ENCODE measurements at regions not wholly inside any gene's neighbourhood (a gene's known extent, or its start where the extent isn't known, plus 50 kb on each side); places are given as distances from the start of the nearest gene placed in this dataset.

- TF ChIP-seq CTCF (IDR thresholded peaks at IDR 0.05; ENCODE audit: extremely low read depth in 1 of 2, insufficient read depth in 1 of 2, low read depth in 1 of 2, low read length in 2 of 2) (no peak), FOS (IDR thresholded peaks at IDR 0.05; ENCODE audit: borderline replicate concordance, insufficient read depth, low read length) (no peak), GATA2 (IDR thresholded peaks at IDR 0.05; ENCODE audit: insufficient read depth, insufficient read length, low read depth, low read length) (no peak)
These were observed 1354.8 kb downstream of the LRFN5 start for GRCh38 chr14:42961509-42961908.

Measured in endothelial cell of umbilical vein (primary cell).